G401 (cell line): ENCODE measurements at regions not wholly inside any gene's neighbourhood (a gene's known extent, or its start where the extent isn't known, plus 50 kb on each side); places are given as distances from the start of the nearest gene placed in this dataset.
"Not testable (repeated sequence)": the region's sequence is repeated elsewhere in the genome, so short reads cannot be mapped to it uniquely, and the experiment has no call there.

ENCODE experiments used
- DNase-seq: peaks from one replicate; pipeline ENCODE4 v3.0.0-alpha.2; 2015; ENCODE audit warnings: low spot score
- in situ Hi-C: cut with HindIII; loops from 2 replicates; pipeline ENCODE4 v1.10.0; 2016; ENCODE audit warnings: low sequenced_read_pairs, mixed read lengths

DNA sequence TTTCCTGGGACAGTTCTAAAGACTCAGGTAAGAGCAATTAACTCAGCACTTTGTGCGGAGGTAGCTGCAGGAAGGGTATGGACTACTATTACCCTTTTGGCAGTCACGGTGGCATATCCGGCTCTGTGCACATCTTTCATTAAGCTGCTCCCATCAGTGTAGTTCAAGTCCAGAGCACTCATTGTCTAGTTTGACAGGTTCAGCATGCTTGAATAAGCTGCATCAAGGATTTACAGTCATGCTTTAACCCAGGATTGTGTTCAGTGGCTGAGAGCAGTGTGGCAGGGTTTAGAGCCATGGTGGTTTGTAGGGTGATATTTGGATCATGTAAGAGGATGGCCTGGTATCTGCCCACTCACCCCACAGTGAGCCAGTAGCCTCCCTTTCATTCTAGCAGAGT, 294.5 kb upstream of the NPAP1 start:
- in situ Hi-C loops, DNase-seq: not testable (repeated sequence)

GRCh38 chr15:24385258-24385657, 290.3 kb upstream of the NPAP1 start:
- in situ Hi-C loops = not testable (repeated sequence)

DNA sequence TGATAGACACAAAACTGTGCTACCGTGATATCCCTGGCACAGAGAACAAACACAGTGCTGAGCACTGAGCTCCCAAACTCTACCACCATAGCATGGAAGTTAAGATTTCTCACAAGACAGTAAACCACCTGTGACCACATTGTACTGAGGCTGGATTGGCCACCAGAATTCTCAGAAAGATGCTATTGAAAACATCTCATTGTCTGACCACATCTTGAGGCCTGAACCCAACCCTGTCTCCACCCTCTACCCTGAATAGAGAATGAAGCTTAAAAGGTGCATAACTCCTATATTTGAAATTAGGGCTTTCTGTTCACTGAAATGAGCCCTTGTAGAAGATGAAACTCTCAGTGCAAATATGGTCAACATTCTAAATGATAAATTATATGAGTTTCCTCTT, 281.3 kb upstream of the NPAP1 start:
- in situ Hi-C loops = no loop called here
- no peak for DNase-seq

More at GRCh38 chr15:24385258-24385657, 290.3 kb upstream of the NPAP1 start:
- not testable (repeated sequence) for DNase-seq

GRCh38 chr15:24412649-24413048, 262.9 kb upstream of the NPAP1 start:
- DNase-seq, in situ Hi-C loops: not testable (repeated sequence)

GRCh38 chr15:24426286-24427054, 249.1 kb upstream of the NPAP1 start:
- DNase-seq, in situ Hi-C loops: not testable (repeated sequence)

GRCh38 chr15:24427055-24427400, 248.5 kb upstream of the NPAP1 start:
- in situ Hi-C loops, DNase-seq: not testable (repeated sequence)

GRCh38 chr15:24435075-24435820, 240.3 kb upstream of the NPAP1 start:
- DNase-seq, in situ Hi-C loops: not testable (repeated sequence)

DNA sequence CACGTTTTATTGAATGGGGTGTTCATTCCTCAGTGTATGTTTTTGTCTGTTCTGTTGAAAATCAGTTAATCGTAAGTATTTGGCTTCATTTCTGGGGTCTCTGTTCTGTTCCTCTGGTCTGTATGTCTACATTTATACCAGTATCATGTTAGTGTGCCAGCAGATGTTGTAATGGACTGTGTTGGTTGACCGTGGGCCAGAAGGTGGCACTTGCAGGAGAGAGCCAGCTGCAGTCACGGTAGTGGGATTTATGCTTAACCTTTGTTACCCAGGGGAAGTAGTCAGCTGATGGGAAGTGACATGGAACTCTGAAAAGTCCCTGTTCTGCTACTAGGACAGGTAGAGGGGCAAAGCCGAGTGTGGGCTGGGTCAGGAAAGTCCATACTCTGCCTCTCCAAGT, 238.3 kb upstream of the NPAP1 start:
- in situ Hi-C loops, DNase-seq: not testable (repeated sequence)

DNA sequence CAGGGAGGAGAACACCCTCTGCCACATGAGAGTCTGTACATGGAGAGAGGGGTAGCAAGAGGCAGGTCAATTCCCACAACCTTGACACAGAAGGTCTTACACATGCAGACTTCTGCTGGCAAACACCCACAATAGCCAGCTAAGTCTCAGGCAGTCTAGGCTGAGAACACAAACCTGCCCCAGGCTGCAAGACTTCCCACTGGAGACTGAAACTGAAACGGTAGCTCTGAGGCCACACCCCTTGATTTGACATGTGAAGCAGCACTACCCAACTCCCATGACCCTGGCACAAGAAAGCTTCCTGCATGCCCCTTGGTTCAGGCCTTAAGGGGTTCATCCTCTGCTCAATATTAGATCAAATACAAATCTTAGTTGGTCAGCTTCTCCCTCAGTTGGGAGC, 237.8 kb upstream of the NPAP1 start:
- in situ Hi-C loops, DNase-seq: not testable (repeated sequence)

DNA sequence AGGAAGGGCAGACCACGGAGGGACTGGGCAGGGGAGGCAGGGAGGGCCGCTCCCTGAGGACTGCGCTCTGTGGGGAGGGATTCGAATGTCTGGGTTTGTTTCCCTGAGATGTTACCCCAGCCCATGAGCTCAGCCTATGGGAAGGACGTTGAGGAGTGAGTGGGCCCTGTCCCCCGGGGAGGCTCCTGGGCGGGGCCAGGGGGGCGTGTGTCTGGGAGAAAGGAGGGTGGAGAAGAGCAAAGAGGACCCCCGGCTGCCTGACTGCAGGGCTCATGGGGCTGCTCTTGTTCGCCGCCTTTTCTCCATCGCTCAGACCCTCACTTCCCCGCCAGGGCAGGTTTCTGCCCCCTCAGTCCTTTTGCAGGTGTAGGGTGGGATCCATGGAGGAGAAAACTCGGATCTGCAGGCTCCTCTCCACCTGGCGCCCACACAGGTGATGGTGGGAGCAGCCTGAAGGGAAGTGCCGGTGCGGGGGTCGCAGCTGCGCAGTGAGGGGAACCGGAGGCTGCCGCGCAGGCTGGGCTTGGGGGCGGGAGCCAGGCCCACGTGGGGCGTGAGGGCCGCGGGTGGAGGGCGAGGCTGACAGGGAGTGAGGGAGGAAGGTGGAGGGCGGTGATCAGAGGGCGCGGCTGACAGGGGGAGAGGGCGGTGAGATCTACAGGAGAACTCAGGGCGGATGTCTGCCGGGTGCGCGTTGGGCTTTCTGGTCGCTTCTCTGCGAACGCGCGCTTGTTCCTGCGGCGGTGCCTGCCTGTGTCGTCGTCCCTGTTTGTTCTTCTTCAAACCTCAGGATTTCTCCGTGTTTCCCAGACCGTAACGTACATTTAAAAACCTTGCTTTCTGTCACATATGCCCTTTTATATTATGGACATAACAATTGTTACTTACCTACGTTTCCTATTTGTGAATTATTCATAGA, 198.2 kb upstream of the NPAP1 start:
- in situ Hi-C loops, DNase-seq: not testable (repeated sequence)

DNA sequence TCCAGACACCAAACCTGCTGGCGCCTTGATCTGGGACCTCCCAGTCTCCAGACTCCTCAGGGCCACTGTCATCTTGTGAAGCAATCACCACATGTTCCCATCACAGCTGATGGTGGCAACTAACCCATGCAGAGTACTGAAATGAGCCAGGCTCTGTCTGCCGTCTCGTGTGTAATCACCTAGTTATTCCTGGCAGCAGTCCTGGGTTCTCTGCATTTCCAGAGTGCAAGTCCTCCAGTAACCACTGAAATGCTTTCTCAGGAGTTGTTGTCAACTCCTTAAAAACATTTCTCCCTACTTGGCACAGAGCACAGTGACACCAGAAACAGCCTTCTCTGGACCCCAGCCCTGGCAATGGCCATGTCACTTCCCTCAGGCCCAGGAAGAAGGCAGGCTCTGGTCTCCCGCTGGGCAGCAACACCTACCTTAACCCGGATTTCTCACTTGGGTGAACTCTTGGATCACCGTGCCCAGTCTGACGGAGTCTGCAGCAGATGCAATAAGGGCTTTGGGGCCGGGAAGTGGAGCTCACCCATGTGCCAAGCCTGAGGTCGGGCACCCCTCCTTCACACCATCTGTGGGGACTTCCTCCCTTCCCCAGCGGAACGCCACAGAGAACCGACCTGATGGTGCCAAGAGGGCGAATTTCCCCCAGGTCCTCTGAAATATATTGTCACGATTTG, 189.5 kb upstream of the NPAP1 start:
- in situ Hi-C loops, DNase-seq: not testable (repeated sequence)

DNA sequence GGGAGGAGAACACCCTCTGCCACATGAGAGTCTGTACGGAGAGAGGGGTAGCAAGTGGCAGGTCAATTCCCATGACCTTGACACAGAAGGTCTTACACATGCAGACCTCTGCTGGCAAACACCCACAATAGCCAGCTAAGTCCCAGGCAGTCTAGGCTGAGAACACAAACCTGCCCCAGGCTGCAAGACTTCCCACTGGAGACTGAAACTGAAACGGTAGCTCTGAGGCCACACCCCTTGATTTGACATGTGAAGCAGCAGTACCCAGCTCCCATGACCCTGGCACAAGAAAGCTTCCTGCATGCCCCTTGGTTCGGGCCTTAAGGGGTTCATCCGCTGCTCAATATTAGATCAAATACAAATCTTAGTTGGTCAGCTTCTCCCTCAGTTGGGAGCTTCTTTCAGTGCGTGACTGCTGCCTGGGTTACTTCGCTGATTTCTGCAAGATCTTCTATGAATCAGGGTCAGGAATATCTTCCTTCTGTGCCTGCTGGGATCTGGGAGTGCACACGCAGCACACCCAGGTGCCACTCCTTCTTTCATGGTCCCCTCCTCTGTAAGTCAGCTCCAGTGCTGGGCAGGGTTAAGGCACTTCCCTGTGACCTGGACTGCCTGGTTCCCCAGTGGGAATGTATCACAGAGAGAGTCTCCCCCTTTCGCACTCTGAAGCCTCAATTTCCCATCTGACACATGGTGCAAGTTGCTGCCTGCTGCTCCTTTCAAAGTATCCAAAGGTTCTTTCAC, 187.2 kb upstream of the NPAP1 start:
- DNase-seq, in situ Hi-C loops: not testable (repeated sequence)

DNA sequence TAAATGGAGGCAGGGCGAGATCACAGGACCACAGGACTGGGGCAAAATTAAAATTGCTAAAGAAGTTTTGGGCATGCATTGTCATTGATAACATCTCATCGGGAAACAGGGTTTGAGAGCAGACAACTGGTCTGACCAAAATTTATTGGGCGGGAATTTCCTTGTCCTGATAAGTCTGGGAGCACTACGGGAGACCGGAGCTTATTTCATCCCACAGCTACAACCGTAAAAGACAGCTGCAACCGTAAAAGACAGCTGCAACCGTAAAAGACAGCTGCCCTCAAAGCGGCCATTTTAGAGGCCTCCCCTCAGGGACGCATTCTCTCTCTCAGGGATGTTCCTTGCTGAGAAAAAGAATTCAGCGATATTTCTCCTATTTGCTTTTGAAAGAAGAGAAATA, 170.4 kb upstream of the NPAP1 start:
- in situ Hi-C loops, DNase-seq: not testable (repeated sequence)

GRCh38 chr15:24509714-24510113, 165.9 kb upstream of the NPAP1 start:
- in situ Hi-C loops, DNase-seq: not testable (repeated sequence)

DNA sequence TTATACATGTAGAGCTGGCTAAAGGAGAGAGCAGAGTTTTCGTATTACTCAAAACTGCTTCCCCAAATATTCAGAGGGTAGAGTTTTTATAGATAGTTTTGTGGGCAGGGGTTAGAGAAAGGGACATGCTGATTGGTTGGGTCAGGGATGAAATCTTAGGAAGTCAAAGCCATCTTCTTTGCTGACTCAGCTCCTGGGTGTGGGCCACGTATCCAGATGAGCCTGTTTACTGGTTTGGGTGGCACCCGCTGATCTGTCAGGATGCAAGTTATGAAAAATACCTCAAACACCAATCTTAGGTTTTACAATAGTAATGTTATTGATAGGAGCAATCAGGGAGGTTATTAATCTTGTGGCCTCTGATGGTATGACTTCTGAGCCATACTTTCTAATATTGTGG, 164.0 kb upstream of the NPAP1 start:
- in situ Hi-C loops, DNase-seq: not testable (repeated sequence)

- in situ Hi-C loops, DNase-seq: not testable (repeated sequence)
Observed at GRCh38 chr15:24518772-24519171, 156.8 kb upstream of the NPAP1 start.

DNA sequence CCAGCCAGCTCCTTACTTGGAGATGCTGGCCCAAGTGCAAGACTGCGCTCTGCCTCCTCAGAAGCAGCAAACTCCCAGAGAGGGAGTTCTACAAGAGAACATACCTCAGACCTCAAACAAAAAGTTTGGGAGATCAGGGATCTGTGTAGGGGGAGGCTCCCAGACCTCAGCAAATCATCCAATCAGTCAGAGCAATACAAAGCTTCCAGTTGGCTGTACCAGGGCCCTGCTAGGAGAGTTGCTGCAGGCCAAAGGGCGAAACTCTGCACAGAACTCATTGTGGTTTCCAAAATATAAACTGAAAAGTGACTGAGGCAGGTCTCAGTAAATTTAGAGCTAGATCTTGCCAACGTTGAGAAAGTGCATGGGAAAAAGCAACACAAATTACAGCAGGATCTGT, 144.3 kb upstream of the NPAP1 start:
- DNase-seq, in situ Hi-C loops: not testable (repeated sequence)

DNA sequence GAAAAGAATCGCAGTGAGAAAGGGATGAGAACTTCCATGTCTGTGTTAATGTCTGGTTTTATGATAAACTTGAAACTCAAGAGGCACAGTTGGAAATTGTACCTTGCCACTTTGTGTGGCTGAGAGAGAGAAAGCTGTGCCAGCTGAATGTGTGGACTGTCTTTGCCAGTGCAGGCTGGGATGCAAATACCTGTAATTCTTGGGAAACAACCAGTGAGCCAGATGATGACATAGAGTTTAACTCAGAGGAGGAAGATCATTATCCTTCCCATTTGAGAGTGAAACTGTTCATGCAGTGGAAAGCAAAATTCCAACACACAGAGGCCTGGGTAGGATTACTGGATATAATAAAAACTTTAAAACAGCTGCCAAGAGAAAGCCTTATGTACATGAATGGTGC, 141.5 kb upstream of the NPAP1 start:
- in situ Hi-C loops, DNase-seq: not testable (repeated sequence)
